HCT116 (cell line): ENCODE measurements at regions not wholly inside any gene's neighbourhood (a gene's known extent, or its start where the extent isn't known, plus 50 kb on each side); places are given as distances from the start of the nearest gene placed in this dataset.

Source experiments
- CTCF ChIP-seq, 3 experiments: fragments of 200-600 bp in 1 of 3; sonication (generic) in 1 of 3; IDR thresholded peaks in 2 of 3; conservative IDR thresholded peaks in 1 of 3; 2 replicates each; pipeline ENCODE4 v1.5.1; 2012 to 2017; ENCODE audit warnings: low read depth in 2 of 3, low read length in 2 of 3, antibody characterized with exemption in 1 of 3, borderline replicate concordance in 1 of 3, control low read depth in 1 of 3, mild to moderate bottlenecking in 1 of 3, mixed read lengths in 1 of 3, mixed run types in 1 of 3, moderate library complexity in 1 of 3; ENCODE audit not compliant: insufficient read depth in 1 of 3
- ELF1 ChIP-seq: IDR thresholded peaks from 2 replicates; pipeline ENCODE4 v1.6.1; 2012; ENCODE audit warnings: low read depth, borderline replicate concordance
- EZH2 ChIP-seq: fragments of 200-600 bp; sonication (generic); IDR thresholded peaks from 2 replicates; pipeline ENCODE4 v1.6.1; 2017; ENCODE audit warnings: antibody characterized with exemption, mixed run types
- POLR2A ChIP-seq: IDR thresholded peaks from 2 replicates; pipeline ENCODE4 v1.7.0; 2011; ENCODE audit warnings: borderline replicate concordance; ENCODE audit not compliant: insufficient read depth, insufficient read length; ENCODE audit errors: extremely low read depth
- POLR2AphosphoS5 ChIP-seq: IDR thresholded peaks from 2 replicates; pipeline ENCODE4 v1.6.1; 2011; ENCODE audit warnings: mild to moderate bottlenecking, low read depth, low read length, moderate library complexity
- REST ChIP-seq: IDR thresholded peaks from 2 replicates; pipeline ENCODE4 v1.6.1; 2012; ENCODE audit warnings: low read depth
- ZNF274 ChIP-seq: fragments of 200-500 bp; sonication (Bioruptor generic); IDR thresholded peaks from 2 replicates; pipeline ENCODE4 v1.6.1; 2014; ENCODE audit warnings: mild to moderate bottlenecking, low read depth, low read length, inconsistent platforms

GRCh38 chr5:162325143-162325727 is 257.7 kb downstream of the GABRG2 start:
- TF ChIP-seq POLR2A (no peak), ZNF274 (no peak), ELF1 (no peak), REST (no peak), EZH2 (no peak), CTCF (IDR thresholded peaks at IDR 0.05 in 2 of 3, conservative IDR thresholded peaks at IDR 0.05 in 1 of 3; ENCODE audit: borderline replicate concordance in 1 of 3, insufficient read depth in 1 of 3, low read depth in 2 of 3, low read length in 2 of 3) (no peak), POLR2AphosphoS5 (no peak)
